Hematopoietic multipotent progenitor cell treated with erythropoietin and hydrocortisone succinate and interleukin-3 and kit ligand, for 17 days (in vitro differentiated cells): ENCODE measurements at regions not wholly inside any gene's neighbourhood (a gene's known extent, or its start where the extent isn't known, plus 50 kb on each side); places are given as distances from the start of the nearest gene placed in this dataset.

ENCODE experiments used
- DNase-seq: peaks from one replicate; pipeline ENCODE4 v3.0.0-alpha.2; 2015; ENCODE audit warnings: low spot score

DNA sequence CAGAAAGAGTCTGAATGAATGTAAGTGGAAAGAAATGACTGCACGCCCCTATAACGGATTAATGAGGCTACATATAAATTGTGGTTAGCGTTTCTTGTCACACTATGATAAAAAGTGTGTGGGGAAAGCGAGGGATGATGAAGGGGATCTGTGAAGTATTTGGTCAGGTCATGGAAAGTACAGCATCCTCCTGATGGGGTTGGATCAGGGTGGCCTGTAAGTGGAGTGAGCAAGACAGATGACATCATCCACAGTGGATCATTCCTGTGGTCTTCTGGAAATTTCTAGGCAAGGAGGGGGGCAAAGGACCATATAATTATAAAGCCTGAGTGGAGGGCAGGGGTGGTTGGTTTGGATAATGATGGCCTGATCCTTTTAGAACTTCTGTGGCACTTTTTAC lies 606.0 kb downstream of the INHBA start:
- DNase-seq: no peak

DNA sequence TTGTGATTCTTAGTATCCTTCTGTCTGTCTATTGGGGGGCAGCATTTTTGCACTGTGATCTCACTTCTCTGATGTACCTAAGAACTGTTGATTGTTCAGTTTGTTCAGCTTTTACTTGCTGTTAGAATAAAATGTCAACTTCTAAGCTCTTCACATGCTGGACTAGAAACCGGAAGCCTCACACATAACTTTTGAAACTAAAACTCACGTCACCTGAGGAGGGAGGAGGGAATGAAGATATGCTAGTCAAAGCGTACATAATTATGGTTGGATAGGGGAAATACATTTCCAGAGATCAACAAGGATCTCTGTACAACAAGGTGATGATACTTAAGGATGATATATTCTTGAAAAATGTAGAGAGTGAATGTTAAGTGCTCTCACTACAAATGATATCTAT lies 609.7 kb downstream of the INHBA start:
- no peak for DNase-seq

DNA sequence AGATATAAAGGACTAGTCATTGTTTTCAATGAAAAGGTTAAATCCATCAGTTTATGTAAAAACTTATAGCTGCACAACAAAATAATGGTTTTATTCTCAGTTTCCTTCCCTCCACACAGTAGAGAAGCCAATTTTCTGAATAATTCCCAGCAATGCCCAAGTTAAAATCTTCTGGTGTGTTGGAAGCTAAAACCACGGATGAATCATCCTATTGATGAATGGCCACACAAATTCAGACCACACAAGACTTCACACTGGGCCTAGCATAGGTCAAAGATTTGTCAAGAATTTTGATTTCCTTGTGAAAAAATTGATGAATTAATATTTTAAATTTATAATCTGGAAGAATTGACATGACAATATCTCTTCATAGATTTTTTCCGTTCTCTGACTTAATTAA lies 617.6 kb downstream of the INHBA start:
- no peak for DNase-seq

DNA sequence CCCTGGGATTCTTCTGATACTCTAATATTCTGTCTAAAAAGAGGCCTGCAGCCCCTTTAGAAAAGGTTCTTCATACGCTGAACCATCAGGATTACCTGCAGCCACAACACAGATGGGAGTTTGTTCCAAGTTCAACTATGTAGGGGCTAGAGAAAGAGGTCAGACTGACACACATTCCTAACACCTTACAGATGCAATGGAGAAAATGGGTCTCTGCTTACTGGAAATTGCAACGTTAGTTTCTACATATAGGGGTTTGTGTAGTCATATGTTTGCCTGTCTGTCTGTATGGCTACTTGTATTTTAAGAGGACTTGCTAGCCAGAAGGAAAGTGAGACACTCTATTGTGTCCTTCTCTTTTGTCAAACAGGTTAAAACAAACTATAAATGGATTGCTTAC lies 618.5 kb downstream of the INHBA start:
- DNase-seq: no peak

DNA sequence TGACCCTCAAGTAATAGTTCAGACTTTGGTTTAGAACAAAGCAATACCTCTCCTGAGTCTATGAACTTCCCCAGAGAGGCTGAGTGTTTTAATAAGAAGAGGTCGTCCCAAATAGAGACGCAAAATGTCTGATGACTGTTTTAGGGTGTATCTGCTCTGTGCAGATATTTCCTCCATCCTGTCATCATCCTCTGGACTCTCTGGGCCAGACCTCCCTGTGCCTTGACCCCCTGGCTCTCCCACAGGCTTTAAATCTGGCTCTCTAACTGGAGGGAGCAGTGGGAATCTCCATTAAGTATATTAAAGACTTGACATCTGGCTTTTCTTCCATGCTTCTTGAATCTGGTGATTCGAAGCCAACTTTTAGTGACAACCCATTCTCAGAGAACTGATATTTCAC lies 633.3 kb downstream of the INHBA start:
- DNase-seq: no peak

DNA sequence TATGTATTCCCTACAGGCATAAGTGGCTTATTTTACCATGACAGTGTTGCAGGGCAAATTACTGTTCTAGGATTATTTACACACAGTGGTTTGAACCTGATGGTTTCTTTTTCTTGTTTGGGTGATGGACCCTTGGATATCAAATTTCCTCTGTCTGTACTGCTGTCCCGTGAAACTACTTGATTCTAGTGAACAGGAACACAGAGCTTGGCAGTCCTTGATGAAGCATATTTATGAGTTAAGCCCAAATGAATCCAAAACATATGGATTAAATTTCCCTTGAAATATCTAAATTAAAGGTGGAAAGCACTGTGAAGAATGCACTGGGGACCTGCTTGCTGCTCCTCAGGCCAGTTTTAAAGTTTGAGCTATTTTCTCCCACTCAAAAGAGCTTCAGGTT lies 635.3 kb downstream of the INHBA start:
- no peak for DNase-seq

DNA sequence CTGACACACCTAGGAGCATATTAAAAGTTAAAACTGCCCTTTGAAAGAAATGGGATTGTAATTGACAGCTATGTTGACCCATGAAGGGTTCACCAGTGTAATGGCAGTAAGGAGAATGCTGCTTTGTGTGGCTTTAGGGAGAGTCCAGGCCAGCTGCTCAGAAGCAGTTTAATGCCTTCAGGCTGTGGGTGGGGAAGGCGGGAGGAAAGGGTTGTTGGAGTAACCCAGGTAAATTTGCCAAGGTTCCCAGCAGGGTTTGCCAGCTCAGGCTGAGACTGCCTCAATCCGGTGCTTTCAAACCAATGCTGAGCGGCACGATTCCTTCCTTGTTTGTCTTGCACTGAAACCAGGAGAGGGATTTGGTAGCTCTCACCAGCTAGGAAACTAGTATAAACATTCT lies 637.2 kb downstream of the INHBA start:
- DNase-seq: no peak

DNA sequence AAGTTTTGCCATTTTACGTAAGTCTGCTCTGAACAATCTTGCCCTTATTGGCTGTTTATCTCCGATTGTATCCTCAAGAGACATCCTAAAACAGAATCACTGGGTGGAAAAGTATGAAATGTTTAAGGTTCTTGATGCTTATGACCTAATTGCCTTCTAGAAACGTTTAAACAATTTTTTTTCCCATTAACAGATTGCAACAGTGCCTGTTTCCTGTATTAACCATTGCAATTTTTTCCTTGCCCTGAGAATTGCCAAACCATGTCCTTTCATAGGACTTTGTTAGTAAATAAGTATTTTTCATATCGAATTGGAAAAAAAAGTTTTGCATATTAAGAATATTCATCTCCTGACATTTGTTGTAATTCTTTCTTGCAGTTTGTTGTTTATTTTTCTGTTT lies 639.8 kb downstream of the INHBA start:
- DNase-seq: no peak

DNA sequence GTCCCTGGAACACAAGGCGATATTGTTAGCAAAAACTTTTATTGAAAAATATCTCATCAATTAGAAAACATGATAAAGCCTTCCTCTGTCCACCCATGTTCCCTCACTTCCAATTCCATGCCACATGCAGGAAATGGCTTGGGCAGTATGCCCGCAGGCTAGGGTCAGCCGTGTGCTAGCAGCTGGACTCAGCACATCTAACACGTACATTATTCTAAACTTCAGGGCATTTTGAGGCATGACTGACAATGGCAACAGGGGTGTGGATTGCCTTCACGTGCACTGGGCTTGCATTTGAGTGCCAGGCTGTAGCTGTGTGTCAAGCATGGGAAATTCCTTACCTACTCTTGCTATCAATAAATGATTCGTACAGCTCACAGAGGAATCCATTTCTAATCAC lies 642.1 kb downstream of the INHBA start:
- no peak for DNase-seq

DNA sequence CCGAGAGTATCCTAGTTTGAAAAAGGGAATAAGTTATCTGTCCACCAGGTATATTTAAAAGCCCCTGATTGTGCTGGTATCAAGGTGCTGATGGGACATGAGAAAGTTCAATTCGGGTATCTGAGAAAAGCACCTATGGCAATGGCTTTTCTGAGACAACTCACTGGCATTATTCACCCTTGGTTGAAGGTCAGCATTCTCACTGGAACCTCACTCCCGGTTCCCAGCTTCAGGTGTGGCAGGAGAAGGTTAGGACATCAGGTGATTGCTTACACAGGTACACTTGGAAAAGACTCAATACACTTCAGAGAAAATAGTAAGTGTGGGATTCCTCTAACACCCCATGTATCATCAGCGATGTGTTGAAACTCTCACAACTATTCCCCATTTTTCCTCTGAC lies 643.1 kb downstream of the INHBA start:
- no peak for DNase-seq

DNA sequence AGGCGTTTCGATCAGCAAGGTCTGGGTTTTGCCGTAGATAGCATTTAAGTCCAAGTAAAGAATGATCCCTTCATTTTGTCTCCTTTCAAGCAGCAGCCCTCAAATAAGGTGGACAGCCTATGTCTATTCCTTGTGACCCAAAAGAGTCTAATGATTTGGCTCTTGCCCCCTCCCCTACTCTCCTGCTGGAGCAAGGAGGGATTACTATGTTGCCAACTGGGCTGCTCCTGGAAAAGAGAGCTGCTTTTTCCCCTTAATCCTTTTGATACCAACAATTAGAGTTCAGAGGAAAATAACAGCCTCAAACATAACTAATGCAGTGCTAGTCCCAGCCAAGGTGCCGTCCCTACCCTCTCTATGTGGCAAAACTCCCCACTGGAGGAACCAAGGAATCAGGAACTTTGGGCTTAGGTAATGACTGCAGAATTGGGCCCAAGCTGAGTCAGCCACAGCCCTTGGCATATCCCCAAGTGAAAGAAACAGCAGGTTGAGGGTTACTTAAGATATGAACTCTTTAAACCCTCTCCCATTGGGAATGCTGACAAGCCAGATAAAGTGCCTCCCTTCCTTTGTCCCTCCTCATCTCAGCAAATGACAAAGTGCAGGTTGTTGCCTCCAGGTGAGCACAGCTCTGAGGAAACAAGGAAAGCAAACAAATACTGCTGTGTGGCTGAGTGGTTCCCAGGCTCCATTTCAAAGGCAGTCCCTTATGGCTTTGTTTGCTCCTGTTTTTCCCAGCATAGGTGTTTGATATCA lies 643.7 kb downstream of the INHBA start:
- no peak for DNase-seq

DNA sequence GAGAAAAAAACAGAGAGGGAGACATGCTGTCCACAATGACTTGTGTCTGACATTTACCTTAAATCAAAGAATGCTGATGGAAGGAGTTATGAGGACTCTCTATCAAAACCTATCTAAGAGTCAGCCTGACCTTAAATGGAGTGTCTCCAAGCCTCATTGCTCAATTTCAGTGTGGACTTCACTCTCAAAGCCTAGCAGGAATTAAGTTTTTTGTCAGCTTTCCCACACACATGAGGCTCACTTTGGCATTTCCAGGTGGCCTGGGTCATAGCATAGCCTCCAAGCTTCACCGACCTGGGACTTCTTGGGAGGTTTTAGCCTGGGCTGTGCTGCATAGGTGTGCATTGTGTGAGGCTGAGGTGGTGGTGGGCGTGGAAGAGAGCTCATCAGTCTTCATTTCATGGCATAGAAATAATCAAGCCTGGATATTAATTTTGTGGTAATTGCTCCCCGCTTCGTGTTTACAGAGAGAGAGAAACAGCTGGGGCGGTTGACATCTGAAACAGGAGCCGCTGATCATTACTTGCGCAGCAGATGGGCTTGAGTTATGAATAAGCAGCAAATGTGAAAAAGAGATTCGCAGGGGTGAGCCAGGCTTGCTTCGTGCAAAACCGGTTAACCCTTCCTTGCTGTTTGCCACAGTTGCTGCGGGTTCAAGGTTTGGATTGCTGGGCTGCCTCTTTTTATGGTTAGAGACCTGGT lies 647.8 kb downstream of the INHBA start:
- no peak for DNase-seq

DNA sequence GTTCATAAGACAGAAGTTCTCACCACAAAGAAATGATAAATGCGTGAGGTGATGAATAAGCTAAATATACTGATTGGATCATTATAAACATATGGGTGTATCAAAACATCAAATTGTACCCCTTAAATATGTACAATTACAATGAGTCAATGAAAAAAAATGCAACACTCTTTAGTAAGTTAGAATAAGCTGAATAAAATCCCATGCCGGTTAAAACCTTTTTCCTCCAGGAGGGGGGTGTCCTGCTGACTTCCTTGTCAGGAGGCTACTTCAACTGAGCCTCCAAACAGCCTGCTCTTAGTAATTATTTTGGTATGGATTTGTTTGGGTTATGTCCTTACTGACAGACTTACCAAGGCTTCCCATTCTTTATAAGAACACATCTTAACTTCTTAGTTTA lies 649.1 kb downstream of the INHBA start:
- DNase-seq: no peak

DNA sequence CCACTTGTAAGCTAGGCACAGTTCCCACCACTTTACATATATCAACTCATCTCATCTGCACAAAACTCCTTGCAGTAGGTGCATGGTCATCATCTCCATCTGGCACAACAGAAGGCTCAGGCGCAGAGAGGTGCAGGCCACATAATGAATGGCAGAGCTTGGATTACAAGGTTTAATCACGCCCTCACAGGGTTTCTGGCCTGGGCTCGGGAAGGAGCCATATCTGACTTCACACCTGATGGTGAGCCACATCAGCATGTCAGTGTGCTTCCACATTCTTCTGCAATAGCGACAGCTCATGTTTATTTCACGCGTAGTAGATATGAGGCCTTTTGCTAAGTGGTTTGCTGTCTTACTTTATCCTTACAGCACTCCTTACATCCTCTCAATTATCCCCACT lies 650.2 kb downstream of the INHBA start:
- no peak for DNase-seq

DNA sequence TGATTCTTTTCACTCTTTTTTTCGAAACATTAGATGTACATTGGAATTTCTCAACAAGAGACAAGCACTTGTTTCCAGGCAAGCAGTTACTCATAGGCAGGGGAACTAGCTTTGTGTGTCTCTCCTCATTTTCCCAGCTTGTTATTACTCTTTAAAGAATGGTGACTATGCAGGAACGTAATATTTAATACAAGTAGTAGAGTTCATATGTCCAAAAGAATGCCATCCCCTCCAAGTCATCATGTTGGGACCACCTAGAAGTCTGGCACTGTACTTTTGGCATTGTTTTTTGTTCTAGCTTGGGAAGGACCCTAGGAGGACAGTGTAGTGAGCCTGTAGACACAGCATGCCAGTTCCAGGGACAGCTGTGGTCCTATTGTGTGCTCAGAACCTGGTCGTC lies 650.7 kb downstream of the INHBA start:
- DNase-seq: no peak

DNA sequence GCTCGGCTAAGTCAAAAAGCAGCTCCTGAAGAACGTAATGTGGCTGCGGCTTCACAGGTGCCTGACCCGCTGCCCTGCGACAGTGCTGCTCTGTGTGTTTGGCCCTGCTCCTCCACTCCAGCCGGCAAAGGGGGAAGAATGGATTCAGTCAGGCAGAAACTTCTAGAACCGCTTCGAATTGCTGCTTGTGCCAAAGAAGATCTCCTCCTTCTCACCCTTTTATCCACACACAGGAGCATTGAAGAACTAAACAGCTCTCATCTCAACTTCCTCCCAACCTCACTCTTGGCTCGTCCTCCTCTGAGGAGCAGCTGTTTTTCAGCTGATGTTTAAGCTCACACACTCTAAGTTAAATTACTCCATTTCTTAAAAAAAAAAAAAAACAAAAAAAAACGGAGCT lies 651.4 kb downstream of the INHBA start:
- no peak for DNase-seq

DNA sequence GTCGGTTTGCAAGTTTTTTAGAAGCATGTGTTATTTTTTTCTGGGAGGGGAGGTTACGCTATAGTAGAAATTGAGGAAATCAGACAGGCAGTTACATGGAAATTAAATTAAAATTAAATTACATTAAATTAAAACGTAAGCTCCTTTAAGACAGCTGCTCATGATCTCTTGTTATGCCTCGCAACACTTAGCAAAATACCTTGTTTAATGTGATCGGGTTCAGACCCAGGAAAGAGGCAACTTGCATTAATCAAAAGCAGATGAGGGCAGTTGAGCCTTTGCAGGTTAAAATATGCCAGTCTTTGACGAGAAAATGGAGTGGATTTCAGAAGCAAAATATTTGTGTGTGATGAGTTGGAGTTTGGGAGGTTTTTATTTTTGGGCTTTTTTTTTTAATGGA lies 651.8 kb downstream of the INHBA start:
- DNase-seq: no peak

DNA sequence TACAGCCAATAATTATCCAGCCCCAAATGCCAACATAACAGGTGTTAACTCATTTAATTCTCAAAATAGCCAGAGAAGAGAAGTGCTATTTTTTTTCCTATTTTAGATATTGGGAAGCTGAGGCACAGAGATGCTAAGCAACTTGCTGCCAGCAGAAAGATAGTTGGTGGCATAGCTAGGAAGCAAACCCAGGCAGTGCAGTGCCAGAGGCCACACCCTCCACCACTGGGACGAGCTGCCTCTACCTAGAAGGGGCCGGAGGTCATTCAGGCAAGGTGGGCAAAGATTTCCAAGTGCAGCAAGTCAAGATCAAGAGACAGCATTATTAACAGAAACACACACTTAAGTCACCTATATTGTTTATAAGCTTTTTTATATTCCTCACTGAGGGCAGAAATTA lies 654.1 kb downstream of the INHBA start:
- no peak for DNase-seq

DNA sequence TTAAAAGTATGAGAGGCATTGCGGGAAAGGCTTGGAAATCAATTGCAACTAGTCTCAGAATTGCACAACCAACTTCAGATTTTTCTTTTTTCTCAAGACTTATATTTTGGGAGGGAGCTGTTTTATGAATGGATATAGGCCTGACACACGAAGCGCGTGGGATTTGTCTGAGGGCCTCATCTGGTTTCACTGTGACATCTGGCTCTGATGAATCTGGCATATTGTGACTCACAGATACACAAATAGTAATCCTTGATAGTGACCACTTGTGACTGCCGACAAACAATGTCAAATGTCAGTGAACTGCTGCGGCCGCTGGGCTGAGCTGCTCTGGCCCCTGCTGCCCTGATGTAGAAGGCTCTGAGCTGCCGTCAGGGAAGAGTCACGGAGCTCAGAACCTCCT lies 655.1 kb downstream of the INHBA start:
- DNase-seq: no peak

DNA sequence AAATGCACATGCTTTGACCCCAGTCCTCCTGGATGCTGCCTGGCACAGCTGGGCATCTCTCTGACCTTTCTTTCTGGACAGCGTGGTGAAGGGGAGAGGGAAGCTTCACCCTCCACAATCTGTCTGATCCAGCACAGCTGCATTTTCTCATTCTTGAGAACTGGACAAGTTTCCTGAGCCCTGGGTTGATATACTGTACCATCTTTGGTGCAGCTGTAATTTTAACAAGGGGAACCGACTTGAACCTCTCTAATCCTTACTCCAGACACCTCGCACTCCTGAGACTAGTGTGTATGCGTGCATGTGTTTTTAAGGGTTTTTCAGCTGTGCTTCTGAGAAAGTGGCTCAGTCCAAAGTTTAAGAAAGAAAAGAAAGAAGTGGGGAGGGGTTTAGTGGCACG lies 655.7 kb downstream of the INHBA start:
- DNase-seq: no peak

DNA sequence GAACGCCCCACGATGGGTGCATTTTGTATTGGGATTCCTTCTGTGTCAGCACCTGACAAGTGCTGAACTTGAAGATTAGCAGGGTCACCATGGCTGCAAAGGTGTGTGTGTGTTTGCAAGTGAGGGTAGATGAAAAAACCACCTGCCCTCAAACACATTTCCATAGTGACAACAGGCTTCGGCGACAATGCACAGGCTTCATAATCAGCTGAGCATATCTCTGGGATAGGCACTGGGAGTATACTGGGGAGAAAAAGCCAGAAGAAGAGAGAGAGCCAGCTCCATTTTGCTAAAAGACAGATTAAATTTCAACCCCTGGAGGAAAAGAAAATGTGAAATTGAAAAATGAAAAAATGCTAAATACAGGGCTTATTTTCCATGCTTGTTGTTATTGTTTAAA lies 656.1 kb downstream of the INHBA start:
- DNase-seq: no peak

DNA sequence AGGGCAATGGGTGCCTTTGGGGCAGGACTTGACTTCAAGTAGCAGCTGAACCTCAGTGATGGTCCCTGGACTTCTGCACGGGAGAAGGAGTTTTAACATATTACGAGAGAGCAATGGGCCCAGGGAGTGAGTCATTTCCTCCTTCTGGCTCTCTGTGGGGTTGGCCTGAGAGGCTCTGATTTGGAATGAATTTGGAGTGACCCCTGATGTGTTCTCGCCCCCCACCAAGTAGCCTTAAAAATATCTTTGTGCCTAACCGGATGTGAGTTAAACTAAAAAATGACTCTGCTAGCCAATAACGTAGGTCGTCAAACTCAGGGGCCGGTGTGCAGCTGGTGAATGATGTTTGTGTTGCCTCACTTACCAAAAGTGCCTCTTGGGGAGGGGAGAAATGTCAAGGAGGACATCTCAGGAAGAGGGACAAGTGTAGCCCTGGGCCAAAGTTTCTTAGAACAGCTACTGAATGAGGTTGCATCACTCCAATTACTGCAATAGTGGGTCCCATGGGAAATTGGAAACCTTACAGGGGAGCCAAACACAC lies 656.6 kb downstream of the INHBA start:
- DNase-seq: no peak

DNA sequence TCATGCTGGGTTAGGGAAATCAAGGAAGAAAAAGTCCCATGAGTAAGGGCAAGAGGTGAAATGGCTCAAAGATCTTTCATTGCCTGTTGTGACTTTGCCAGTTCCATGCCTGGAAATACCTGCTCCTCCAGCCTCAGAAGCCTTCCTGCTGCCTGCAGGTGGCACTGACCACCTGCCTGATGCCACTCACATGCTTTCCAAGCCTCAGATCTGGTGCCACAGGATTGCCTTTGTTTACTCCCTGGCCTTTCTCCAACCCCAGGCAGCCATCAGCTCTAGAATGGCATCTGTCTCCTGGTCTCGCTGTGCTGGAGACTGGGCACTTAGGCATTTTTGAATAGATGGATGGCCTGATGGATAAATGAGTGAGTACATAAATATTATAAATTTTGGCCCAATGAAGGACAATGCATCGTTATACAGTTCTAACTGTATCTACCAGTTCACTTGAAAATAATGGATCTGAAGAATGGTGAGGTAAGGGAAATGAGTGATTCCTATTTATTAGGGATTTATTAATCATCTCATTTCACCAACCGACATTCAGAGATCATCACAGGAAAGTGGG lies 657.2 kb downstream of the INHBA start:
- DNase-seq: no peak
